Uterus (tissue), 3 donors: ENCODE measurements at regions not wholly inside any gene's neighbourhood (a gene's known extent, or its start where the extent isn't known, plus 50 kb on each side); places are given as distances from the start of the nearest gene placed in this dataset.
"Not testable (repeated sequence)": the region's sequence is repeated elsewhere in the genome, so short reads cannot be mapped to it uniquely, and the experiment has no call there.

ENCODE experiments used
- DNase-seq, 2 donors: peaks; one replicate each; pipeline ENCODE4 v3.0.0-alpha.2; 2019 to 2020
- H3K27ac ChIP-seq, 2 donors: fragments of 200-600 bp; sonication (generic); 1 replicate in 1 of 2; 2 replicates in 1 of 2; pipeline ENCODE4 v1.5.1; 2016 to 2018
- H3K27me3 ChIP-seq, 2 donors: fragments of 200-600 bp; sonication (generic); one replicate each; pipeline ENCODE4 v1.5.1; 2018 to 2019; ENCODE audit warnings: control low read depth in 1 of 2
- H3K36me3 ChIP-seq, 2 donors: fragments of 200-600 bp; sonication (generic); one replicate each; pipeline ENCODE4 v1.5.1; 2019; ENCODE audit warnings: control low read depth in 1 of 2
- H3K4me1 ChIP-seq, 2 donors: fragments of 200-600 bp; sonication (generic); one replicate each; pipeline ENCODE4 v1.5.1; 2018 to 2019; ENCODE audit warnings: control low read depth in 1 of 2
- H3K4me3 ChIP-seq, 2 donors: fragments of 200-600 bp; sonication (generic); 1 replicate in 1 of 2; 2 replicates in 1 of 2; pipeline ENCODE4 v1.5.1; 2018 to 2019; ENCODE audit warnings: mild to moderate bottlenecking in 1 of 2
- H3K9me3 ChIP-seq, 2 donors: fragments of 200-600 bp; sonication (generic); one replicate each; pipeline ENCODE4 v1.5.1; 2019; ENCODE audit warnings: control low read depth in 1 of 2
- POLR2A ChIP-seq, 2 donors: fragments of 450-650 bp; IDR thresholded peaks; one replicate each; pipeline ENCODE4 v1.6.1; 2016; ENCODE audit warnings: antibody characterized with exemption in 2 of 2, mild to moderate bottlenecking in 1 of 2, moderate library complexity in 1 of 2
- intact Hi-C: fragments of 100-400 bp; cut with DNase I; formaldehyde crosslinking; loops from one replicate; pipeline ENCODE4 v1.15.1; 2023; ENCODE audit warnings: low total_unique reads
- TF ChIP-seq, protein P1 (sequence below), 4 experiments: fragments of 200-600 bp in 2 of 4; fragments of 450-650 bp in 2 of 4; sonication (generic) in 2 of 4; IDR thresholded peaks; one replicate each; pipeline ENCODE4 v1.5.1; 2016 to 2019; ENCODE audit warnings: antibody characterized with exemption in 4 of 4, mild to moderate bottlenecking in 2 of 4, moderate library complexity in 1 of 4
- donor health status: DM: yes; HTN: yes; CAD: no.

DNA sequence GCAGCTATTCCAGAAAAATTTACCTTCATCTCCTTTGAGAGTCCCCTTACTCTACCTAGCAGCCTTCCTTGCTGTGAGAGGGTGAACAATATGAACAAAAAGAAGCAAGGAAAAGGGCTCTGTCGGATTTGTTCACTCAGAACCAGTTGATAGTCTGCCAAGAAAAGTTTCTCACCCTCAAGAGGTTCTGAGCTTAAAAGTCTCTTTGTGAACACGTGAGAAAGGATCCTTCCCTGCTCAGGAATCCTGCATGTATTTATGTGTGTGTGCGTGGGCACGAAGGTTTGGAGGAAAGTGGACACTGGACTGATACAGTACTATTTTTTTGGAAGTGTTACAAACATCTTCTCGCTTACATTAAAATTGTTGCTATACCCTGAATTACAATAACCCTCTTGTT, 178.6 kb upstream of the JADE1 start:
- no peak overlapping the region for H3K4me3 ChIP-seq
- DNase-seq: no peak
- H3K9me3 ChIP-seq: no peaks in the 10 kb centered on the region
- intact Hi-C loops: no loop called here
- H3K27ac ChIP-seq: no peak overlapping the region
- TF ChIP-seq POLR2A (IDR thresholded peaks at IDR 0.05): no peak
- H3K27me3 ChIP-seq: no peaks in the 10 kb centered on the region
- no peaks in the 10 kb centered on the region for H3K4me1 ChIP-seq
- no peaks in the 10 kb centered on the region for H3K36me3 ChIP-seq

DNA sequence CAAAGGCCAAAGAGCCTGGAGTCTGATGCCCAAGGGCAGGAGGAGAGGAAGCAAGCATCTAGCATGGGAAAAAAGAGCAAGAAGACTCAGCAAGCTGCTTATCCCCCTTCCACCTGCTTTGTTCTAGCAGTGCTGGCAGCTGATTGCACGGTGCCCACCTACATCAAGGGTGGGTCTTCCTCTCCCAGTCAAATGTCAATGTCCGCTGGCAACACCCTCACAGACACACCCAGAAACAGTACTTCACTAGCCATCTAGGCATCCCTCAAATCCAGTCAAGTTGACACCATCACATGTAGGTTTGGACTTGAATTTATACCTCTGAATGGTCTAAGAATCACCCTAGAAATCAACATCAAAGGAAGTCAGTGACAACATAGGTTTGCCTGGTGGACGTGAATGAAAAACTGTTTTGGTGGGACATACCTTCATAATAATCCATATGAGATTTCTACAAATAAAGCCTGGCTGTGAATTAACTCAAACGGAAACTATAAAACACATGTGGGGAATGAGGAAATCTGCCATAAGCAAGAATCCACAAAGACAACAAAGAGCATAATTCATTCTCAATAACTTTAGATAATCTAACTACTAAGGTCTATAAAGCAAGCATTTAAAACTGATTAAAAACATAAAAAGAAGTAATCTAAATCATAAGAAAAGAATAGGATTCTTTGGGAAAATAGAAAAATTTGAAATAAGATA, 185.8 kb upstream of the JADE1 start:
- intact Hi-C loops: no loop called here
- no peaks in the 10 kb centered on the region for H3K9me3 ChIP-seq
- H3K27me3 ChIP-seq: no peaks in the 10 kb centered on the region
- DNase-seq: no peak
- TF ChIP-seq, protein P1, sequence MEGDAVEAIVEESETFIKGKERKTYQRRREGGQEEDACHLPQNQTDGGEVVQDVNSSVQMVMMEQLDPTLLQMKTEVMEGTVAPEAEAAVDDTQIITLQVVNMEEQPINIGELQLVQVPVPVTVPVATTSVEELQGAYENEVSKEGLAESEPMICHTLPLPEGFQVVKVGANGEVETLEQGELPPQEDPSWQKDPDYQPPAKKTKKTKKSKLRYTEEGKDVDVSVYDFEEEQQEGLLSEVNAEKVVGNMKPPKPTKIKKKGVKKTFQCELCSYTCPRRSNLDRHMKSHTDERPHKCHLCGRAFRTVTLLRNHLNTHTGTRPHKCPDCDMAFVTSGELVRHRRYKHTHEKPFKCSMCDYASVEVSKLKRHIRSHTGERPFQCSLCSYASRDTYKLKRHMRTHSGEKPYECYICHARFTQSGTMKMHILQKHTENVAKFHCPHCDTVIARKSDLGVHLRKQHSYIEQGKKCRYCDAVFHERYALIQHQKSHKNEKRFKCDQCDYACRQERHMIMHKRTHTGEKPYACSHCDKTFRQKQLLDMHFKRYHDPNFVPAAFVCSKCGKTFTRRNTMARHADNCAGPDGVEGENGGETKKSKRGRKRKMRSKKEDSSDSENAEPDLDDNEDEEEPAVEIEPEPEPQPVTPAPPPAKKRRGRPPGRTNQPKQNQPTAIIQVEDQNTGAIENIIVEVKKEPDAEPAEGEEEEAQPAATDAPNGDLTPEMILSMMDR (IDR thresholded peaks at IDR 0.05): no peak
- TF ChIP-seq POLR2A (IDR thresholded peaks at IDR 0.05): no peak
- H3K4me3 ChIP-seq: no peak overlapping the region
- H3K27ac ChIP-seq: no peak overlapping the region
- H3K36me3 ChIP-seq: no peaks in the 10 kb centered on the region
- H3K4me1 ChIP-seq: no peaks in the 10 kb centered on the region

DNA sequence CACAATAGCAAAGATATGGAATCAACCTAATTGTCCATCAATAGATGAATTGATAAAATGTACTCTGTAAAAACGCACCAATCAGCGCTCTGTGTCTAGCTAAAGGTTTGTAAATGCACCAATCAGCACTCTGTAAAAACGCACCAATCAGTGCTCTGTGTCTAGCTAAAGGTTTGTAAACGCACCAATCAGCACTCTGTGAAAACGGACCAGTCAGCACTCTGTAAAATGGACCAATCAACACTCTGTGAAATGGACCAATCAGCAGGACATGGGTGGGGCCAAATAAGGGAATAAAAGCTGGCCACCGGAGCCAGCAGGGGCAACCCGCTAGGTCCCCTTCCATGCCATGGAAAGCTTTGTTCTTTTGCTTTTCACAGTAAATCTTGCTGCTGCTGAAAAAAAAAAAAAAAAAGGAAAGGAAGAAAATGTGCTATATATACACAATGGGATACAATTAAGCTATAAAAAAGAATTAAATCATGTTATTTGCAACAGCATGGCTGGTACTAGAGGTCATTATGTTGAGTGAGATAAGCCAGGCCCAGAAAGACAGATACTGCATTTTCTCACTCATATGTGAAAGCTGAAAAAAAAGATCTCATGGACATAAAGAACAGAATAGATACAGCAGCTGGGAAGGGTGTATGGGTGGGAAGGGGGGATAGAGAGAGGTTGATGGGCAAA, 189.1 kb upstream of the JADE1 start:
- H3K4me3 ChIP-seq, H3K36me3 ChIP-seq, H3K9me3 ChIP-seq, DNase-seq, H3K27me3 ChIP-seq, H3K27ac ChIP-seq, H3K4me1 ChIP-seq, intact Hi-C loops: not testable (repeated sequence)

DNA sequence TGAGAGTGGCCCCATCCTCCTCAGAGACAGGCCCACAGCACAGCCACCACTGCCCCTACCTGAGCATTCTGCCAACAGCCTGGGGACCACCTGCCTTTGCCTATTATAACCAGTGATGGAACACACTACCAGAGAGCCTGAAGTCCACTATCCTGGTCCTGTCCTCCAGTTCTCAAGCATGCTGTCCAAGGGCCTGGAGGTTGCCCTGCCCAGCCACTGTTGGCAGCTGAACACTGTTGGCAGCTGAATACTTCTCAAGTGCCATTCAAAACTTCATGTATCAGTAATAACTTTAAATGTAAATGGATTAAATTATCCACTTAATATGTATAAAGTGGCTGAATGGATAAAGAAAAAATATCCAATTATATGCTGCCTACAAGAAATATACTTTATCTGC, 194.3 kb upstream of the JADE1 start:
- intact Hi-C loops: no loop called here
- TF ChIP-seq, protein P1 (IDR thresholded peaks at IDR 0.05): no peak
- TF ChIP-seq POLR2A (IDR thresholded peaks at IDR 0.05): no peak
- no peak for DNase-seq
- Histone ChIP-seq H3K27ac (no peak overlapping the region), H3K27me3 (no peaks in the 10 kb centered on the region), H3K36me3 (no peaks in the 10 kb centered on the region), H3K4me1 (no peaks in the 10 kb centered on the region), H3K9me3 (no peaks in the 10 kb centered on the region), H3K4me3 (no peak overlapping the region)

DNA sequence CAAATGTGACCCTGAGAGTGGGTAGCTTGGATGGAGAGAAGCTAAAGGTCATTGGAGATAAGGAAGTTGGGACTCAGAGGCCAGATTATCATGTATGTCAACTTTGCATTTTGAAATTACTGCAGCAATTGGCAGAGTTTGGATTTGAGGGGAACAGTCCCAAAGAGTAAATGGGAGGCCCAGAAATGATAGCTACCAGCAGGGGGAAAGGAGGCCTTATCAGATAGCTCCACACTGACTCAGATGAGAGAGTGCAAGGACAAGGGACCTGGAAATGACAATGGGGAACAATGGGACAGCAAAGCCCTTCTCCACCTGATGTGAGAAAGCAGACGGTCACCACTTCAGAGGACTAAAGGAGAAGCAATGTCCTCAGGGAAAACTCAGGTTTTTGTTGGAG, 201.5 kb upstream of the JADE1 start:
- Histone ChIP-seq H3K4me3 (no peak overlapping the region), H3K27ac (no peak overlapping the region), H3K36me3 (no peaks in the 10 kb centered on the region), H3K9me3 (no peaks in the 10 kb centered on the region), H3K27me3 (no peaks in the 10 kb centered on the region), H3K4me1 (no peaks in the 10 kb centered on the region)
- TF ChIP-seq POLR2A (IDR thresholded peaks at IDR 0.05): no peak
- TF ChIP-seq, protein P1 (IDR thresholded peaks at IDR 0.05): no peak
- intact Hi-C loops: no loop called here
- no peak for DNase-seq

DNA sequence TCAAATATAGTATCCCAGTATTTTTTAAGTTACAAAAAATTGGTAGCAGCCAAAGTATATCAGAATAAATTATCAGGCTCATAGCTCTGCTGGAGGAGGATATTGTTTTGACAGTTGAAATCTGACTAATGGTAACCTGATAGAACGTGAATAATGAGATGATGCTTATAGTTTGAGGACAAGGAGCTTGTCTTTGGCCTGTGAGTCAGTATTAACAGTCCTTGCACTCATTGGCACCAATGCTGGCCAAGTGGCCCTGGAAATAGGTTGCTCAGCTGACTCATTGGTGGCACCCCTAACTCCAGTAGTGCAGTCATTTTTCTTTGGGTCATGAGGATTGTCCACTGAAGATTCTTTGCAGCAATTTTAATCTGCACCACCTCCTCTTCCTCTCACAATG, 203.3 kb upstream of the JADE1 start:
- H3K4me3 ChIP-seq: no peak overlapping the region
- H3K36me3 ChIP-seq: no peaks in the 10 kb centered on the region
- no peak overlapping the region for H3K27ac ChIP-seq
- peaks cover 0 to 6% of the 10 kb centered on the region in 2 donors for H3K4me1 ChIP-seq
- no peak for TF ChIP-seq POLR2A (IDR thresholded peaks at IDR 0.05)
- TF ChIP-seq, protein P1 (IDR thresholded peaks at IDR 0.05): no peak
- intact Hi-C loops: no loop called here
- H3K9me3 ChIP-seq: no peaks in the 10 kb centered on the region
- no peak for DNase-seq
- no peaks in the 10 kb centered on the region for H3K27me3 ChIP-seq
